K562 (cell line): ENCODE measurements at regions not wholly inside any gene's neighbourhood (a gene's known extent, or its start where the extent isn't known, plus 50 kb on each side); places are given as distances from the start of the nearest gene placed in this dataset.
A peak's percentile ranks its signal among the peaks of the same experiment; 100 is the strongest.

Source experiments
- ATAC-seq: fragments of 200-7000 bp; cut with Tn5 transposase; 3 replicates; pipeline ENCODE4 v1.9.1; 2020; ENCODE audit warnings: moderate library complexity
- BruUV-seq: library from RNA; stranded (reverse); fragments of 400-500 nt; replicated peaks from 2 replicates; lab custom pipeline; 2021; lab: Mats Ljungman, UMichigan
- CTCF ChIA-PET: fragments of 300-600 bp; formaldehyde crosslinking; extraction: SDS; loops from one replicate; lab custom pipeline; 2021; ENCODE audit warnings: low intra/inter-chr PET ratio; lab: Yijun Ruan, JAX
- POLR2A ChIA-PET: fragments of 300-600, 350-650 bp; sonication (Branson Sonifier 250); formaldehyde crosslinking; extraction: SDS; loops from one replicate; lab custom pipeline; 2021; ENCODE audit warnings: antibody characterized with exemption, inconsistent platforms; lab: Yijun Ruan, JAX
- DNase-seq, 4 experiments: peaks; one replicate each; pipeline versions ENCODE4 v3.0.0 to v3.0.0-alpha.2; 2011 to 2018; ENCODE audit warnings: low spot score in 3 of 4, mixed read lengths in 3 of 4; ENCODE audit errors: extremely low read depth in 1 of 4
- FAIRE-seq: peaks from 2 replicates; lab custom pipeline; 2011; peaks lifted over from hg19 to GRCh38; lab: Jason Lieb, UNC
- H2AFZ ChIP-seq: 2 replicates; pipeline ENCODE4 v1.6.0; 2011; ENCODE audit warnings: low read depth, low read length, control low read depth, inconsistent platforms
- H3K27ac ChIP-seq: fragments of 200-600 bp; 3 replicates; pipeline ENCODE4 v1.8.0; 2011; ENCODE audit warnings: low read depth, mild to moderate bottlenecking, control low read depth, inconsistent platforms, low read length, moderate library complexity, mixed read lengths; ENCODE audit errors: extremely low read depth
- H3K27me3 ChIP-seq, 2 experiments: fragments of 300-600 bp in 1 of 2; 2 replicates in 1 of 2; 3 replicates in 1 of 2; pipeline versions ENCODE4 v1.6.0 to v1.8.0; 2011; ENCODE audit warnings: inconsistent platforms in 2 of 2, low read length in 2 of 2, mild to moderate bottlenecking in 1 of 2, mixed read lengths in 1 of 2, moderate library complexity in 1 of 2; ENCODE audit not compliant: control insufficient read depth in 2 of 2, insufficient read depth in 2 of 2
- H3K36me3 ChIP-seq: fragments of 300-600 bp; 3 replicates; pipeline ENCODE4 v1.8.0; 2011; ENCODE audit warnings: mild to moderate bottlenecking, low read length, inconsistent platforms; ENCODE audit not compliant: control insufficient read depth, insufficient read depth
- H3K4me1 ChIP-seq, 2 experiments: fragments of 200-600 bp in 1 of 2; replicated peaks in 1 of 2; 2 replicates in 1 of 2; 3 replicates in 1 of 2; pipeline versions ENCODE4 v1.5.1 to v1.8.0; 2011; ENCODE audit warnings: inconsistent platforms in 2 of 2, low read length in 2 of 2, mild to moderate bottlenecking in 1 of 2, mixed read lengths in 1 of 2, moderate library complexity in 1 of 2; ENCODE audit not compliant: control insufficient read depth in 2 of 2, insufficient read depth in 2 of 2
- H3K4me2 ChIP-seq: 2 replicates; pipeline ENCODE4 v1.6.1; 2011; ENCODE audit warnings: low read length, control low read depth, inconsistent platforms, mixed read lengths; ENCODE audit not compliant: insufficient read depth
- H3K4me3 ChIP-seq: fragments of 200-600 bp; sonication (generic), shearing (Covaris generic); 2 replicates; pipeline ENCODE4 v1.5.1; 2016; ENCODE audit warnings: control low read depth, inconsistent platforms
- H3K79me2 ChIP-seq: fragments of 200-600 bp; 3 replicates; pipeline ENCODE4 v1.8.0; 2011; ENCODE audit warnings: low read length, inconsistent platforms; ENCODE audit not compliant: control insufficient read depth, insufficient read depth
- H3K9ac ChIP-seq, 2 experiments: 2 replicates each; pipeline versions ENCODE4 v1.6.0 to v1.6.1; 2011; ENCODE audit warnings: low read depth in 2 of 2, low read length in 2 of 2, control low read depth in 1 of 2, inconsistent platforms in 1 of 2, mild to moderate bottlenecking in 1 of 2, mixed read lengths in 1 of 2; ENCODE audit not compliant: insufficient read depth in 1 of 2
- H3K9me1 ChIP-seq: one replicate; pipeline ENCODE4 v1.6.0; 2011; ENCODE audit warnings: inconsistent platforms, mild to moderate bottlenecking, low read length, moderate library complexity; ENCODE audit not compliant: control insufficient read depth, insufficient read depth
- H3K9me3 ChIP-seq: replicated peaks from 2 replicates; pipeline ENCODE4 v1.5.1; 2011; ENCODE audit warnings: low read depth, low read length, inconsistent platforms; ENCODE audit not compliant: control insufficient read depth, insufficient read depth
- H4K20me1 ChIP-seq: replicated peaks from 2 replicates; pipeline ENCODE4 v1.6.1; 2011; ENCODE audit warnings: low read length, inconsistent platforms, mixed read lengths; ENCODE audit not compliant: control insufficient read depth, insufficient read depth
- BRD9 ChIP-seq: fragments of 450-650 bp; IDR thresholded peaks from 2 replicates; pipeline ENCODE4 v1.6.1; 2018; ENCODE audit warnings: low read depth; ENCODE audit not compliant: partially characterized antibody
- CHD4 ChIP-seq: fragments of 200-600 bp; sonication (generic); IDR thresholded peaks from 3 replicates; pipeline ENCODE4 v1.6.1; 2012; ENCODE audit warnings: low read depth, mild to moderate bottlenecking, mixed read lengths, low read length, inconsistent platforms; ENCODE audit not compliant: insufficient read depth, insufficient replicate concordance, poor library complexity, severe bottlenecking
- DPF2 ChIP-seq: fragments of 450-650 bp; IDR thresholded peaks from 2 replicates; pipeline ENCODE4 v1.6.1; 2016
- E2F3 ChIP-seq: fragments of 250-450 bp; sonication (Bioruptor Pico); IDR thresholded peaks from 2 replicates; pipeline ENCODE4 v1.4.0; 2020; ENCODE audit warnings: mild to moderate bottlenecking
- ETV6 ChIP-seq, 3 experiments: fragments of 150-350 bp in 1 of 3; sonication (generic) in 1 of 3; formaldehyde crosslinking in 1 of 3; IDR thresholded peaks; 2 replicates each; pipeline versions ENCODE4 v1.6.1 to v1.8.0; 2014 to 2022; ENCODE audit warnings: borderline replicate concordance in 2 of 3, low read depth in 2 of 3, antibody characterized with exemption in 1 of 3, low read length in 1 of 3, mild to moderate bottlenecking in 1 of 3, missing genetic modification reagents in 1 of 3
- KLF13 ChIP-seq: fragments of 450-650 bp; IDR thresholded peaks from 2 replicates; pipeline ENCODE4 v1.6.1; 2016; ENCODE audit warnings: missing genetic modification characterization, low read depth, mild to moderate bottlenecking, missing compliant biosample characterization, moderate library complexity, borderline replicate concordance
- NFIC ChIP-seq: fragments of 450-650 bp; IDR thresholded peaks from 2 replicates; pipeline ENCODE4 v1.6.1; 2017; ENCODE audit warnings: mild to moderate bottlenecking, inconsistent platforms
- NFYB ChIP-seq: IDR thresholded peaks from 2 replicates; pipeline ENCODE4 v1.6.1; 2011; ENCODE audit warnings: mild to moderate bottlenecking, moderate library complexity; ENCODE audit not compliant: insufficient read length; ENCODE audit errors: extremely low read depth
- PHF20 ChIP-seq: fragments of 450-650 bp; IDR thresholded peaks from 2 replicates; pipeline ENCODE4 v1.6.1; 2018; ENCODE audit not compliant: partially characterized antibody
- RBM14 ChIP-seq: fragments of 200-400 bp; formaldehyde crosslinking; IDR thresholded peaks from 2 replicates; pipeline ENCODE4 v1.6.1; 2018; ENCODE audit warnings: low read depth, mild to moderate bottlenecking, low read length, moderate library complexity, borderline replicate concordance; ENCODE audit not compliant: insufficient read depth
- ZHX1 ChIP-seq: fragments of 150-350 bp; conservative IDR thresholded peaks from 2 replicates; pipeline ENCODE4 v1.6.1; 2014; ENCODE audit warnings: low read length
- ZNF431 ChIP-seq: sonication (generic); formaldehyde crosslinking; IDR thresholded peaks from 2 replicates; pipeline ENCODE4 v1.8.0; 2022; ENCODE audit warnings: mild to moderate bottlenecking, missing genetic modification reagents
- ZNF644 ChIP-seq: fragments of 200-800 bp; sonication (Bioruptor generic); IDR thresholded peaks from 2 replicates; pipeline ENCODE4 v1.6.1; 2016; ENCODE audit warnings: low read depth, missing genetic modification characterization, missing compliant biosample characterization
- ZNF707 ChIP-seq: fragments of 250-450 bp; sonication (Bioruptor Pico); conservative IDR thresholded peaks from 2 replicates; pipeline ENCODE4 v1.8.0; 2022; ENCODE audit warnings: inconsistent platforms, mild to moderate bottlenecking, moderate library complexity
- WGBS: fragments of 100-300 bp; shearing (Covaris generic); methylation state at CpG from one replicate; pipeline ENCODE4 v1.1.6; 2016; ENCODE audit warnings: low coverage, mixed read lengths; ENCODE audit not compliant: insufficient coverage; ENCODE audit errors: missing lambda C conversion rate; 5-methylcytosine and 5-hydroxymethylcytosine counted together
- in situ Hi-C: fragments of 300-500 bp; cut with MboI; formaldehyde crosslinking; loops from 4 replicates; pipeline ENCODE4 v1.15.0; 2018; ENCODE audit warnings: inconsistent platforms, mixed read lengths
- intact Hi-C: fragments of 100-400 bp; cut with micrococcal nuclease; formaldehyde crosslinking; loops from 2 replicates; pipeline ENCODE4 v1.14.2; 2022
- TF ChIP-seq, protein P1 (sequence below): fragments of 450-650 bp; IDR thresholded peaks from 2 replicates; pipeline ENCODE4 v1.6.1; 2018; ENCODE audit warnings: mild to moderate bottlenecking, low read depth; ENCODE audit not compliant: partially characterized antibody

DNA sequence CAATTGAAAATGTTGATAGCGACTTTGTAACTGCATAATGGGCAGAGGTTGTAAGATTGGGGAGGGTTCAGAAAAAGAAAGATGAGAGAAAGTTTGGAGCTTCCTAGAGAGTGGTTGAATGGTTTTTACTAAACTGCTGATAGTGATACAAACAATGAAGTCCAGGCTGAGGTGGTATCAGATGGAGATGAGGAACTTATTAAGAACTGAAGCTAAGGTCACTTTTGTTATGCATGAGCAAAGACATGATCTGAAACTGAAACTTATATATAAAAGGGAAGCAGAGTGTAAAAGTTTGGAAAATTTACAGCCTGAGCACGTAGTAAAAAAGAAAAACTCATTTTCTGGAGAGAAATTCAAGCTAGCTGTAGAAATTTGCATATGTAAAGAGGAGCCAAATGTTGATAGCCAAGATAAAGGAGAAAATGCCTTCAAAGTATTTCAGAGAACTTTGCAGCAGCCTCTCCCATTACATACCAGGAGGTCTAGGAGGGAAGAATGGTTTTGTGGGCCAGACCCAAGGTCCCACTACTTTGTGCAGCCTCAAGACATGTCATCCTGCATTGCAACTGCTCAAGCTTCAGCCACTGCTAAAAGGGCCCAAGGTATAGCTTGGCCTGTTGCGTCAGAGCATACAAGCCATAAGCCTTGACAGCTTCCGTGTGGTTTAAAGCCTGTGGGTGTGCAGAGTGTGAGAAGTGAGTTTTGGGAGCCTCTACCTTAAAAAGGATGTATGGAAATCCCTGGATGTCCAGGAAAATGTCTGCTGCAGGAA is 843.9 kb downstream of the AMY1C start (continued):
- TF ChIP-seq BRD9: no peak
- TF ChIP-seq ZNF644 (tag): no peak
- no peak for TF ChIP-seq NFYB
- TF ChIP-seq, protein P1, sequence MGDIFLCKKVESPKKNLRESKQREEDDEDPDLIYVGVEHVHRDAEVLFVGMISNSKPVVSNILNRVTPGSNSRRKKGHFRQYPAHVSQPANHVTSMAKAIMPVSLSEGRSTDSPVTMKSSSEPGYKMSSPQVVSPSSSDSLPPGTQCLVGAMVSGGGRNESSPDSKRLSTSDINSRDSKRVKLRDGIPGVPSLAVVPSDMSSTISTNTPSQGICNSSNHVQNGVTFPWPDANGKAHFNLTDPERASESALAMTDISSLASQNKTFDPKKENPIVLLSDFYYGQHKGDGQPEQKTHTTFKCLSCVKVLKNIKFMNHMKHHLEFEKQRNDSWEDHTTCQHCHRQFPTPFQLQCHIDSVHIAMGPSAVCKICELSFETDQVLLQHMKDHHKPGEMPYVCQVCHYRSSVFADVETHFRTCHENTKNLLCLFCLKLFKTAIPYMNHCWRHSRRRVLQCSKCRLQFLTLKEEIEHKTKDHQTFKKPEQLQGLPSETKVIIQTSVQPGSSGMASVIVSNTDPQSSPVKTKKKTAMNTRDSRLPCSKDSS: no peak
- no peak for TF ChIP-seq PHF20
- no peak for TF ChIP-seq CHD4
- TF ChIP-seq, all 486 proteins: peak for 0

DNA sequence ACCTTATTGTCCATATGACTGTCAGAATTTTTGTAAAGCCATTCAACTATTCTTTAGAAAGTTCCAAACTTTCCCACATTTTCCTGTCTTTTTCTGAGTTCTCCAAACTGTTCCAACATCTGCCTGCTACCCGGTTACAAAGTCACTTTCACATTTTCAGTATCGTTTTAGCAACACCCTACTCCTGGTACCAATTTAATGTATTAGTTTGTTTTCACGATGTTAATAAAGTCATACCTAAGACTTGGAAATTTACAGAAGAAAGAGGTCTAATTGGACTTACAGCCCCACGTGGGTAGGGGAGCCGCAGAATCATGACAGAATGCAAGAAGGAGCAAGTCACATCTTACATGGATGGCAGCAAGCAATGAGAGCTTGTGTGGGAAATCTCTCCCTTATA is 867.8 kb downstream of the AMY1C start:
- no peak overlapping the region for H2AFZ ChIP-seq
- no peak overlapping the region for H3K27ac ChIP-seq
- no peak overlapping the region for H3K4me2 ChIP-seq
- ChIA-PET CTCF (no interaction called here), POLR2A (no interaction called here)
- no peaks in the 10 kb centered on the region for H4K20me1 ChIP-seq
- FAIRE-seq (no peak), DNase-seq (no peak), ATAC-seq (no peak)
- no peaks in the 10 kb centered on the region for H3K4me1 ChIP-seq
- no peaks in the 10 kb centered on the region for H3K36me3 ChIP-seq
- no peak overlapping the region for H3K9ac ChIP-seq
- H3K27me3 ChIP-seq: no peaks in the 10 kb centered on the region
- 0% methylated on average over 5 of the region's 5 CpGs for WGBS
- H3K79me2 ChIP-seq: no peaks in the 10 kb centered on the region
- H3K4me3 ChIP-seq: no peak overlapping the region
- in situ Hi-C loops (no loop called here), intact Hi-C loops (no loop called here)
- BruUV-seq: no TSS peak
- H3K9me3 ChIP-seq: no peaks in the 10 kb centered on the region
- no peaks in the 10 kb centered on the region for H3K9me1 ChIP-seq
- TF ChIP-seq E2F3: no peak
- TF ChIP-seq ZHX1: no peak
- peak; percentile 78 for TF ChIP-seq ZNF707 (CRISPR knock-in tag)
- TF ChIP-seq ETV6 (IDR thresholded peaks at IDR 0.05; ENCODE audit: borderline replicate concordance in 1 of 2, low read depth in 2 of 2, low read length in 1 of 2): no peak
- TF ChIP-seq ETV6 (CRISPR knock-in tag; IDR thresholded peaks at IDR 0.05; ENCODE audit: borderline replicate concordance): no peak
- TF ChIP-seq BRD9: no peak
- no peak for TF ChIP-seq NFIC
- no peak for TF ChIP-seq RBM14
- no peak for TF ChIP-seq DPF2
- TF ChIP-seq KLF13: no peak
- TF ChIP-seq ZNF431: 0 out of 2 replicates have a peak, but pooled peaks have one; percentile 55
